OCI-LY1 (cell line): ENCODE measurements at regions not wholly inside any gene's neighbourhood (a gene's known extent, or its start where the extent isn't known, plus 50 kb on each side); places are given as distances from the start of the nearest gene placed in this dataset.

ENCODE experiments used
- H2AFZ ChIP-seq: fragments of 200-600 bp; sonication (generic), shearing (Covaris generic); 2 replicates; pipeline ENCODE4 v1.6.0; 2014; ENCODE audit warnings: antibody characterized with exemption, mild to moderate bottlenecking, low read length
- H3F3A ChIP-seq: fragments of 200-600 bp; sonication (generic), shearing (Covaris generic); 2 replicates; pipeline ENCODE4 v1.6.0; 2014; ENCODE audit warnings: mild to moderate bottlenecking, antibody characterized with exemption, low read length, moderate library complexity; ENCODE audit not compliant: insufficient read depth
- H3K27ac ChIP-seq: fragments of 200-600 bp; sonication (generic); 2 replicates; pipeline ENCODE4 v1.5.1; 2014; ENCODE audit warnings: low read length, mixed run types, mild to moderate bottlenecking, low read depth; ENCODE audit not compliant: poor library complexity, severe bottlenecking
- H3K27me3 ChIP-seq: fragments of 200-600 bp; sonication (generic); 2 replicates; pipeline ENCODE4 v1.6.0; 2014; ENCODE audit warnings: antibody characterized with exemption, mild to moderate bottlenecking, low read length, moderate library complexity; ENCODE audit not compliant: insufficient read depth
- H3K36me3 ChIP-seq: fragments of 200-600 bp; sonication (generic); 2 replicates; pipeline ENCODE4 v1.6.1; 2014; ENCODE audit warnings: mild to moderate bottlenecking, antibody characterized with exemption, low read length, moderate library complexity, mixed read lengths; ENCODE audit not compliant: insufficient read depth
- H3K4me1 ChIP-seq: fragments of 200-600 bp; sonication (generic); 2 replicates; pipeline ENCODE4 v1.5.1; 2014; ENCODE audit warnings: mild to moderate bottlenecking, low read length, moderate library complexity; ENCODE audit not compliant: insufficient read depth, severe bottlenecking
- H3K4me2 ChIP-seq: fragments of 200-600 bp; sonication (generic), shearing (Covaris generic); 2 replicates; pipeline ENCODE4 v1.6.1; 2014; ENCODE audit warnings: low read length
- H3K4me3 ChIP-seq: fragments of 200-600 bp; sonication (generic); 2 replicates; pipeline ENCODE4 v1.5.1; 2014; ENCODE audit warnings: low read length, low read depth, mild to moderate bottlenecking, mixed read lengths; ENCODE audit not compliant: poor library complexity, severe bottlenecking
- H3K79me2 ChIP-seq: fragments of 200-600 bp; shearing (Covaris generic); 2 replicates; pipeline ENCODE4 v1.6.1; 2016; ENCODE audit warnings: mixed run types, low read length, mixed read lengths; ENCODE audit not compliant: insufficient read depth
- H3K9ac ChIP-seq: fragments of 200-600 bp; sonication (generic), shearing (Covaris generic); 2 replicates; pipeline ENCODE4 v1.6.1; 2014; ENCODE audit warnings: mild to moderate bottlenecking, low read length, mixed read lengths
- H3K9me2 ChIP-seq: fragments of 200-600 bp; sonication (generic), shearing (Covaris generic); 2 replicates; pipeline ENCODE4 v1.6.1; 2014; ENCODE audit warnings: low read depth, mild to moderate bottlenecking, low read length, mixed read lengths
- H3K9me3 ChIP-seq: fragments of 200-600 bp; shearing (Covaris generic); 2 replicates; pipeline ENCODE4 v1.6.1; 2014; ENCODE audit warnings: low read length, mixed read lengths
- H4K20me1 ChIP-seq: fragments of 200-600 bp; sonication (generic), shearing (Covaris generic); 2 replicates; pipeline ENCODE4 v1.6.0; 2016; ENCODE audit warnings: mild to moderate bottlenecking, low read length; ENCODE audit not compliant: insufficient read depth
- CTCF ChIP-seq: fragments of 200-600 bp; sonication (generic), shearing (Covaris generic); IDR thresholded peaks from 2 replicates; pipeline ENCODE4 v1.5.1; 2017; ENCODE audit warnings: mild to moderate bottlenecking, antibody characterized with exemption, low read length, moderate library complexity, mixed read lengths
- EZH2 ChIP-seq: fragments of 200-600 bp; sonication (generic), shearing (Covaris generic); IDR thresholded peaks from 2 replicates; pipeline ENCODE4 v1.8.0; 2017; ENCODE audit warnings: borderline replicate concordance, mixed run types, mild to moderate bottlenecking, antibody characterized with exemption, low read length, moderate library complexity, mixed read lengths

DNA sequence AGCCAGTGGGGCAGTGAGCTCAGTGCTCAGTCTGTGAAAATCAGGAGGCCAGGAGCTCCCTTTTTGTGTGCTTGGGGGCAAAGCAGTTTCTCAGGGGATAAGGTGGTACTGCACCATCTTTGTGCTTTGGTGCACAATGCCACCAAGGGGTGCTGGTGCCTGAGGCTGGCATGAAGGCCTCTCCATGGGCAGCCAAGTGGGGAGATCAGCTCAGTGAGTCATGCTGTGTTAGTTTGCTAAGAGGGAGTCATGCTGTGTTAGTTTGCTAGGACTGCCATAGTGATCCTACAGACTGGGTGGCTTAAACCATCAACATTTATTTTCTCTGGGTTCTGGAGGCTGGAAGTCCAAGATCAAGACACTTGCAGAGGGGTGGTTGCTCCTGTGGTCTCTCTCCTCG lies 428.1 kb downstream of the PRDM2 start:
- TF ChIP-seq CTCF (no peak), EZH2 (no peak)
- no peak overlapping the region for H2AFZ ChIP-seq
- no peak overlapping the region for H3K4me3 ChIP-seq
- no peak overlapping the region for H3K9ac ChIP-seq
- no peaks in the 10 kb centered on the region for H3K36me3 ChIP-seq
- no peaks in the 10 kb centered on the region for H3K9me3 ChIP-seq
- H3K4me2 ChIP-seq = no peak overlapping the region
- H4K20me1 ChIP-seq = no peaks in the 10 kb centered on the region
- H3K79me2 ChIP-seq = no peaks in the 10 kb centered on the region
- H3K27me3 ChIP-seq = no peaks in the 10 kb centered on the region
- no peak overlapping the region for H3K27ac ChIP-seq
- no peaks in the 10 kb centered on the region for H3F3A ChIP-seq
- H3K9me2 ChIP-seq = no peaks in the 10 kb centered on the region
- H3K4me1 ChIP-seq = no peaks in the 10 kb centered on the region

- Histone ChIP-seq H3K36me3 (no peaks in the 10 kb centered on the region), H3K9me3 (no peaks in the 10 kb centered on the region), H3K27ac (no peak overlapping the region), H3K4me1 (no peaks in the 10 kb centered on the region), H3K4me3 (no peak overlapping the region), H4K20me1 (no peaks in the 10 kb centered on the region), H3K27me3 (no peaks in the 10 kb centered on the region), H2AFZ (no peak overlapping the region), H3K9ac (no peak overlapping the region), H3K79me2 (no peaks in the 10 kb centered on the region), H3K9me2 (no peaks in the 10 kb centered on the region), H3K4me2 (no peak overlapping the region), H3F3A (no peaks in the 10 kb centered on the region)
- TF ChIP-seq CTCF (no peak), EZH2 (no peak)
Measured at GRCh38 chr1:14129009-14129408, 429.0 kb downstream of the PRDM2 start.

DNA sequence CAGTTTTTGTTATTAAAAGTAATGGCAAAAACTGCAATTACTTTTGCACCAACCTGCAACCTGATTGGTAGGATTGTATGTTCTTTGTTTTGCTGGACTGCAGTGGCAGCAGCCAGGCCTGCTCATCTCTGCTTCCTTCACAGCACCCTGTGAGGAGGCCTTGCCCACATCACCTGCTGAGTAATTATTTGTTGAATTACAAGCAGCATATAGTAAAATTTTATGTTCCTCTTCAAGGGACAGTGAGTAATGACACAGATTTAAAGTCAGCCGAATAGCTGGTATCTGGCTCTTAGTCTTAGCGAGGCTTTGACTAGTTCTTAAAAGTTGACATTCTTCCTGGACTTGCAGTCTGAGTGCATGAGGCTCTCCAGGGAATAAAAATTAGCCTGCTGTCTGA lies 435.1 kb downstream of the PRDM2 start:
- Histone ChIP-seq H3K9ac (no peak overlapping the region), H3K9me3 (no peaks in the 10 kb centered on the region), H3K4me3 (no peak overlapping the region), H3K4me1 (no peaks in the 10 kb centered on the region), H4K20me1 (no peaks in the 10 kb centered on the region), H3K4me2 (no peak overlapping the region), H3F3A (no peaks in the 10 kb centered on the region), H3K27me3 (no peaks in the 10 kb centered on the region), H3K27ac (no peak overlapping the region), H2AFZ (no peak overlapping the region), H3K36me3 (no peaks in the 10 kb centered on the region), H3K79me2 (no peaks in the 10 kb centered on the region), H3K9me2 (no peaks in the 10 kb centered on the region)
- TF ChIP-seq CTCF (no peak), EZH2 (no peak)
